Stimulated activated CD4-positive, alpha-beta T cell treated with anti-CD3 and anti-CD28 coated beads, TNF-alpha, amount 100 ng/mL, for 24 hours (primary cell): ENCODE measurements at regions not wholly inside any gene's neighbourhood (a gene's known extent, or its start where the extent isn't known, plus 50 kb on each side); places are given as distances from the start of the nearest gene placed in this dataset.
A peak's percentile ranks its signal among the peaks of the same experiment; 100 is the strongest.
"Not testable (repeated sequence)": the region's sequence is repeated elsewhere in the genome, so short reads cannot be mapped to it uniquely, and the experiment has no call there.

Experiments used
- DNase-seq, 3 experiments: peaks; one replicate each; pipeline ENCODE4 v3.0.0-alpha.2; 2020; ENCODE audit warnings: low read depth in 3 of 3

GRCh38 chr2:133882159-133882558, 313.9 kb upstream of the NCKAP5 start:
- not testable (repeated sequence) for DNase-seq

GRCh38 chr2:133884739-133885381, 316.6 kb upstream of the NCKAP5 start:
- DNase-seq = no peak

- DNase-seq = no peak
Measured at GRCh38 chr2:133885847-133886246, 317.6 kb upstream of the NCKAP5 start.

- DNase-seq = peak; percentile 4 to 41 (median 9)
Measured at GRCh38 chr2:133886735-133887675, 318.7 kb upstream of the NCKAP5 start.

- no peak for DNase-seq
Measured at GRCh38 chr2:133887676-133888040, 319.4 kb upstream of the NCKAP5 start.

GRCh38 chr2:133888107-133888506, 319.8 kb upstream of the NCKAP5 start:
- DNase-seq = no peak

GRCh38 chr2:133888621-133889219, 320.5 kb upstream of the NCKAP5 start:
- no peak for DNase-seq

- DNase-seq = no peak
Measured at GRCh38 chr2:133892352-133892913, 324.2 kb upstream of the NCKAP5 start.

GRCh38 chr2:133894429-133894828, 326.2 kb upstream of the NCKAP5 start:
- DNase-seq = no peak

GRCh38 chr2:133897838-133898237, 329.6 kb upstream of the NCKAP5 start:
- not testable (repeated sequence) for DNase-seq

- DNase-seq = no peak
Measured at GRCh38 chr2:133900909-133901308, 332.6 kb upstream of the NCKAP5 start.

GRCh38 chr2:133906396-133906795, 338.1 kb upstream of the NCKAP5 start:
- no peak for DNase-seq

- DNase-seq = no peak
Measured at GRCh38 chr2:133906926-133907325, 338.7 kb upstream of the NCKAP5 start.

GRCh38 chr2:133908171-133908570, 339.9 kb upstream of the NCKAP5 start:
- DNase-seq = no peak

- DNase-seq = no peak
Measured at GRCh38 chr2:133918141-133918540, 335.7 kb upstream of the MGAT5 start.

- DNase-seq = no peak
Measured at GRCh38 chr2:133919285-133919684, 334.6 kb upstream of the MGAT5 start.

- no peak for DNase-seq
Measured at GRCh38 chr2:133927894-133928293, 326.0 kb upstream of the MGAT5 start.

- DNase-seq = no peak
Measured at GRCh38 chr2:133936096-133936495, 317.8 kb upstream of the MGAT5 start.

- DNase-seq = no peak
Measured at GRCh38 chr2:133936601-133937000, 317.3 kb upstream of the MGAT5 start.

- DNase-seq = no peak
Measured at GRCh38 chr2:133937669-133938068, 316.2 kb upstream of the MGAT5 start.

GRCh38 chr2:133940134-133940533, 313.7 kb upstream of the MGAT5 start:
- no peak for DNase-seq

GRCh38 chr2:133941666-133942065, 312.2 kb upstream of the MGAT5 start:
- no peak for DNase-seq
